HEK293T (cell line): ENCODE measurements at regions not wholly inside any gene's neighbourhood (a gene's known extent, or its start where the extent isn't known, plus 50 kb on each side); places are given as distances from the start of the nearest gene placed in this dataset.

Experiments
- ARNT ChIP-seq: fragments of 450-650 bp; IDR thresholded peaks from 2 replicates; pipeline ENCODE4 v1.6.1; 2017; ENCODE audit warnings: mild to moderate bottlenecking
- BHLHE40 ChIP-seq: fragments of 450-650 bp; IDR thresholded peaks from 2 replicates; pipeline ENCODE4 v1.6.1; 2016; ENCODE audit warnings: mild to moderate bottlenecking, moderate library complexity, borderline replicate concordance
- CTBP1 ChIP-seq: fragments of 450-650 bp; IDR thresholded peaks from 2 replicates; pipeline ENCODE4 v1.6.1; 2016; ENCODE audit warnings: borderline replicate concordance
- FOXK2 ChIP-seq: fragments of 450-650 bp; IDR thresholded peaks from 2 replicates; pipeline ENCODE4 v1.6.1; 2016; ENCODE audit warnings: mild to moderate bottlenecking
- NFRKB ChIP-seq: fragments of 450-650 bp; IDR thresholded peaks from 2 replicates; pipeline ENCODE4 v1.6.1; 2016; ENCODE audit warnings: mild to moderate bottlenecking, moderate library complexity
- PKNOX1 ChIP-seq: fragments of 450-650 bp; IDR thresholded peaks from 2 replicates; pipeline ENCODE4 v1.6.1; 2016
- TARDBP ChIP-seq: fragments of 450-650 bp; IDR thresholded peaks from 2 replicates; pipeline ENCODE4 v1.6.1; 2016
- ZNF384 ChIP-seq: fragments of 450-650 bp; IDR thresholded peaks from 2 replicates; pipeline ENCODE4 v1.6.1; 2016

GRCh38 chr13:44768239-44768638 is 192.1 kb upstream of the TSC22D1 start:
- TF ChIP-seq NFRKB (no peak), BHLHE40 (no peak), ZNF384 (no peak), FOXK2 (no peak), CTBP1 (no peak), ARNT (no peak), PKNOX1 (no peak), TARDBP (no peak)
